ENCODE measurements at regions not wholly inside any gene's neighbourhood (a gene's known extent, or its start where the extent isn't known, plus 50 kb on each side); places are given as distances from the start of the nearest gene placed in this dataset.

DNA sequence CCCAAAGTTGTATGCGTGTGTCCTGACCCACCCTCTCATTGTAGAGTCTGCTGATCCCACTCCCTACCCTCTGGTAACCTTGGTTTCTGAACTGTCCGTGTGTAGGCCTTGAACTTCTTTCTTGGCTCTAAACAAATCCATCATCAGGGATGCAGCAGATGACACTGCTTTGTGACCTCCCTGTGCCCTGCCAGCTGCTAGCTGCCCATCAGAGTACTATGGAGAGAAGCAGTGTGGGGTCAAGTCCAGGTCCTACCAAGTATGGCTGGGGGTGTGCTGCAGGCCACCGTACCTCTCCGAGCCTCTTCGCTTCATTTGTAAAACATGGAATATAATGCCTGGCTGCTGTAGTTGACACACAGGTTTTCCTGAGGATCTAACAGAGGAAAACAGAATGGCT, 183.5 kb upstream of the RBPJ start:
- CTCF ChIA-PET, result interaction anchor here (0.7 kb wide), 1 partner anchor 270 kb away, joined by 3 read pairs; no protein-coding TSS in a partner anchor
- intact Hi-C loops (cut with micrococcal nuclease; ENCODE audit: unreplicated experiment), result no loop called here
- POLR2A ChIA-PET, result no interaction called here
- Histone ChIP-seq H3K4me1 (no peaks in the 10 kb centered on the region; the same call in 1 of the 2 replicates), H3K9me3 (0 out of 2 replicates have a peak, but pooled peaks cover 2% of the 10 kb centered on the region), H3K27me3 (replicated peaks; ENCODE audit: control insufficient read depth, insufficient read depth, low read length) (no peaks in the 10 kb centered on the region), H3K36me3 (ENCODE audit: control insufficient read depth, insufficient read depth, low read length) (no peaks in the 10 kb centered on the region), H3K4me3 (ENCODE audit: low read depth, low read length) (no peak overlapping the region)
- H3K36me3 Mint-ChIP-seq (ENCODE audit: insufficient read depth, unreplicated experiment), result no peaks in the 10 kb centered on the region
- no peak overlapping the region for H3K4me3 Mint-ChIP-seq (ENCODE audit: unreplicated experiment)
- no peaks in the 10 kb centered on the region for H3K4me1 Mint-ChIP-seq (ENCODE audit: low read depth, unreplicated experiment)
- TF ChIP-seq, protein P1, sequence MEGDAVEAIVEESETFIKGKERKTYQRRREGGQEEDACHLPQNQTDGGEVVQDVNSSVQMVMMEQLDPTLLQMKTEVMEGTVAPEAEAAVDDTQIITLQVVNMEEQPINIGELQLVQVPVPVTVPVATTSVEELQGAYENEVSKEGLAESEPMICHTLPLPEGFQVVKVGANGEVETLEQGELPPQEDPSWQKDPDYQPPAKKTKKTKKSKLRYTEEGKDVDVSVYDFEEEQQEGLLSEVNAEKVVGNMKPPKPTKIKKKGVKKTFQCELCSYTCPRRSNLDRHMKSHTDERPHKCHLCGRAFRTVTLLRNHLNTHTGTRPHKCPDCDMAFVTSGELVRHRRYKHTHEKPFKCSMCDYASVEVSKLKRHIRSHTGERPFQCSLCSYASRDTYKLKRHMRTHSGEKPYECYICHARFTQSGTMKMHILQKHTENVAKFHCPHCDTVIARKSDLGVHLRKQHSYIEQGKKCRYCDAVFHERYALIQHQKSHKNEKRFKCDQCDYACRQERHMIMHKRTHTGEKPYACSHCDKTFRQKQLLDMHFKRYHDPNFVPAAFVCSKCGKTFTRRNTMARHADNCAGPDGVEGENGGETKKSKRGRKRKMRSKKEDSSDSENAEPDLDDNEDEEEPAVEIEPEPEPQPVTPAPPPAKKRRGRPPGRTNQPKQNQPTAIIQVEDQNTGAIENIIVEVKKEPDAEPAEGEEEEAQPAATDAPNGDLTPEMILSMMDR (IDR thresholded peaks at IDR 0.05; ENCODE audit: insufficient read depth in 1 of 2, low read depth in 1 of 2, low read length in 1 of 2, severe bottlenecking in 1 of 2, unreplicated experiment in 1 of 2), result no peak
- no peaks in the 10 kb centered on the region for H3K27me3 Mint-ChIP-seq (ENCODE audit: insufficient read depth, unreplicated experiment)
- no peak overlapping the region for H3K27ac Mint-ChIP-seq (ENCODE audit: unreplicated experiment)
- H3K9me3 Mint-ChIP-seq (ENCODE audit: unreplicated experiment), result peaks cover 3% of the 10 kb centered on the region
- BruUV-seq (replicated peaks), result no TSS peak
- DNase-seq, result no peak

GRCh38 chr4:26139310-26139924, 181.4 kb upstream of the RBPJ start:
- H3K9me3 Mint-ChIP-seq (ENCODE audit: unreplicated experiment), result peaks cover 11% of the 10 kb centered on the region
- BruUV-seq (replicated peaks), result no TSS peak
- H3K36me3 ChIP-seq (ENCODE audit: control insufficient read depth, insufficient read depth, low read length), result no peaks in the 10 kb centered on the region
- no peaks in the 10 kb centered on the region for H3K27me3 ChIP-seq (replicated peaks; ENCODE audit: control insufficient read depth, insufficient read depth, low read length)
- peaks cover 2% of the 10 kb centered on the region for H3K4me1 ChIP-seq
- H3K4me3 Mint-ChIP-seq (ENCODE audit: unreplicated experiment), result no peak overlapping the region
- no peaks in the 10 kb centered on the region for H3K27me3 Mint-ChIP-seq (ENCODE audit: insufficient read depth, unreplicated experiment)
- H3K36me3 Mint-ChIP-seq (ENCODE audit: insufficient read depth, unreplicated experiment), result no peaks in the 10 kb centered on the region
- CTCF ChIA-PET, result no interaction called here
- H3K27ac Mint-ChIP-seq (ENCODE audit: unreplicated experiment), result no peak overlapping the region
- no peak overlapping the region for H3K4me3 ChIP-seq (ENCODE audit: low read depth, low read length)
- H3K9me3 ChIP-seq, result no peaks in the 10 kb centered on the region
- DNase-seq, result no peak
- H3K4me1 Mint-ChIP-seq (ENCODE audit: low read depth, unreplicated experiment), result no peaks in the 10 kb centered on the region
- POLR2A ChIA-PET, result no interaction called here
- TF ChIP-seq, protein P1 (IDR thresholded peaks at IDR 0.05; ENCODE audit: insufficient read depth in 1 of 2, low read depth in 1 of 2, low read length in 1 of 2, severe bottlenecking in 1 of 2, unreplicated experiment in 1 of 2), result no peak
- intact Hi-C loops (cut with micrococcal nuclease; ENCODE audit: unreplicated experiment), result no loop called here

DNA sequence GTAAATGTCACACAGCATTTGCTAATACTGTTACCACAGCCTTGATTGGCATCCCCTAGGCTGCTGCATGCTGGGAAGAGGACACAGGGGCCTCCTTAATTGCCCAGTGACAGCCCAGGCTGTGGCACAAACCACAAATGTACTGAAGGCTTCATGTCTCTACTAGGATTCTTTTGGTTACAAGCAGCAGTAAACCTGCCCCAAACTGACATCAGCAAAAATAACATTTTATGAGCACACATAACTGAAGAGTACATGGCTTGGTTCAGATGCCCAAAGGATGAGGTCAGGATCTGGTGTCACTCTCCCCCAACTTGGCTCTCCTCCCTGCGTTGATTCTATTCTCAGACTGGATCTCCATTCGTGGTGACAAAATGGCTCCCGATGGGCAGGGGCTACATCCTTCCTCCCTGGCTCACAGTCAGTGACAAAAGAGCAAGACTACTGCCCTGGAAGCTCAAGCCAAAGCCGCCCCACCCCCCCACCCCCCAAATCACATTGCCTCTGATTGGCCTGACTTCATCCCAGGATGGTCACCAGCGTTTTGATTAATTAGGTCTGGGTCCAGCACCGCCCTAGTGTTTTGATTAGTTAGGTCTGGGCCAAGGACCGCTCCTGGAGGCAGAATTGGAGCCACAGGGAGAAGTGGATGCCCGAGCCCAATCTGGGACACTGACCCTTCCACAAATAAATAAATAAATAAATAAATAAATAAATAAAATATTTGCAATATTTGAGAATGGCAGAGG, 180.5 kb upstream of the RBPJ start:
- Mint-ChIP-seq H3K9me3 (ENCODE audit: unreplicated experiment) (peaks cover 11% of the 10 kb centered on the region), H3K27ac (ENCODE audit: unreplicated experiment) (no peak overlapping the region), H3K4me1 (ENCODE audit: low read depth, unreplicated experiment) (peaks cover 9% of the 10 kb centered on the region), H3K27me3 (ENCODE audit: insufficient read depth, unreplicated experiment) (no peaks in the 10 kb centered on the region), H3K36me3 (ENCODE audit: insufficient read depth, unreplicated experiment) (no peaks in the 10 kb centered on the region), H3K4me3 (ENCODE audit: unreplicated experiment) (no peak overlapping the region)
- no peak overlapping the region for H3K4me3 ChIP-seq (ENCODE audit: low read depth, low read length)
- TF ChIP-seq, protein P1 (IDR thresholded peaks at IDR 0.05; ENCODE audit: insufficient read depth in 1 of 2, low read depth in 1 of 2, low read length in 1 of 2, severe bottlenecking in 1 of 2, unreplicated experiment in 1 of 2), result no peak
- H3K9me3 ChIP-seq, result no peaks in the 10 kb centered on the region
- intact Hi-C loops (cut with micrococcal nuclease; ENCODE audit: unreplicated experiment), result loop anchor here (10.0 kb wide), 1 partner anchor 156 kb away; no protein-coding TSS in a partner anchor
- DNase-seq, result no peak
- H3K36me3 ChIP-seq (ENCODE audit: control insufficient read depth, insufficient read depth, low read length), result no peaks in the 10 kb centered on the region
- CTCF ChIA-PET, result no interaction called here
- BruUV-seq (replicated peaks), result no TSS peak
- H3K4me1 ChIP-seq, result peaks cover 6% of the 10 kb centered on the region
- POLR2A ChIA-PET, result no interaction called here
- no peaks in the 10 kb centered on the region for H3K27me3 ChIP-seq (replicated peaks; ENCODE audit: control insufficient read depth, insufficient read depth, low read length)
